ENCODE measurements at regions not wholly inside any gene's neighbourhood (a gene's known extent, or its start where the extent isn't known, plus 50 kb on each side); places are given as distances from the start of the nearest gene placed in this dataset.
"Not testable (repeated sequence)": the region's sequence is repeated elsewhere in the genome, so short reads cannot be mapped to it uniquely, and the experiment has no call there.

- ChIA-PET POLR2A (ENCODE audit: low non-redundant PET) (no interaction called here), CTCF (no interaction called here)
- TF ChIP-seq CTCF (conservative IDR thresholded peaks at IDR 0.05; ENCODE audit: low read depth): no peak
- DNase-seq (ENCODE audit: low spot score): peak; percentile 4
- no peak overlapping the region for H3K27ac ChIP-seq
Observed at GRCh38 chr2:123606631-123607030, 418.5 kb upstream of the CNTNAP5 start.

- POLR2A ChIA-PET (ENCODE audit: low non-redundant PET): no interaction called here
Observed at GRCh38 chr2:123609077-123609476, 416.0 kb upstream of the CNTNAP5 start.

GRCh38 chr2:123614596-123614995, 410.5 kb upstream of the CNTNAP5 start:
- POLR2A ChIA-PET (ENCODE audit: low non-redundant PET): no interaction called here
- no peak overlapping the region for H3K27ac ChIP-seq
- no peak for DNase-seq (ENCODE audit: low spot score)
- TF ChIP-seq CTCF (conservative IDR thresholded peaks at IDR 0.05; ENCODE audit: low read depth): no peak
- CTCF ChIA-PET: no interaction called here

More at GRCh38 chr2:123609077-123609476, 416.0 kb upstream of the CNTNAP5 start:
- no peak overlapping the region for H3K27ac ChIP-seq
- DNase-seq (ENCODE audit: low spot score): no peak
- TF ChIP-seq CTCF (conservative IDR thresholded peaks at IDR 0.05; ENCODE audit: low read depth): no peak
- CTCF ChIA-PET: no interaction called here

GRCh38 chr2:123618642-123619041, 406.4 kb upstream of the CNTNAP5 start:
- CTCF ChIA-PET; DNase-seq (ENCODE audit: low spot score); POLR2A ChIA-PET (ENCODE audit: low non-redundant PET); H3K27ac ChIP-seq: not testable (repeated sequence)

GRCh38 chr2:123624816-123625215, 400.3 kb upstream of the CNTNAP5 start:
- no peak overlapping the region for H3K27ac ChIP-seq
- POLR2A ChIA-PET (ENCODE audit: low non-redundant PET): no interaction called here
- TF ChIP-seq CTCF (conservative IDR thresholded peaks at IDR 0.05; ENCODE audit: low read depth): no peak
- DNase-seq (ENCODE audit: low spot score): no peak
- CTCF ChIA-PET: no interaction called here

- TF ChIP-seq CTCF (conservative IDR thresholded peaks at IDR 0.05; ENCODE audit: low read depth): no peak
- H3K27ac ChIP-seq: no peak overlapping the region
- CTCF ChIA-PET: no interaction called here
- no peak for DNase-seq (ENCODE audit: low spot score)
- POLR2A ChIA-PET (ENCODE audit: low non-redundant PET): no interaction called here
Observed at GRCh38 chr2:123636232-123636631, 388.9 kb upstream of the CNTNAP5 start.

GRCh38 chr2:123640685-123641335, 384.3 kb upstream of the CNTNAP5 start:
- TF ChIP-seq CTCF (conservative IDR thresholded peaks at IDR 0.05; ENCODE audit: low read depth): no peak
- DNase-seq (ENCODE audit: low spot score): no peak
- POLR2A ChIA-PET (ENCODE audit: low non-redundant PET): no interaction called here
- CTCF ChIA-PET: no interaction called here
- H3K27ac ChIP-seq: no peak overlapping the region
